ENCODE measurements at regions not wholly inside any gene's neighbourhood (a gene's known extent, or its start where the extent isn't known, plus 50 kb on each side); places are given as distances from the start of the nearest gene placed in this dataset.
"Not testable (repeated sequence)": the region's sequence is repeated elsewhere in the genome, so short reads cannot be mapped to it uniquely, and the experiment has no call there.

GRCh38 chr2:87262184-87262702 lies 240.6 kb upstream of the PLGLB1 start:
- DNase-seq (ENCODE audit: low read depth in 4 of 4, low spot score in 1 of 4) = not testable (repeated sequence)

- DNase-seq (ENCODE audit: low read depth in 4 of 4, low spot score in 1 of 4) = not testable (repeated sequence)
Measured at GRCh38 chr2:87263868-87264518, 242.3 kb upstream of the PLGLB1 start.

- not testable (repeated sequence) for DNase-seq (ENCODE audit: low read depth in 4 of 4, low spot score in 1 of 4)
Measured at GRCh38 chr2:87275192-87275591, 253.5 kb upstream of the PLGLB1 start.

GRCh38 chr2:87275974-87276629 lies 254.5 kb upstream of the PLGLB1 start:
- not testable (repeated sequence) for DNase-seq (ENCODE audit: low read depth in 4 of 4, low spot score in 1 of 4)

- not testable (repeated sequence) for DNase-seq (ENCODE audit: low read depth in 4 of 4, low spot score in 1 of 4)
Measured at GRCh38 chr2:87276673-87277072, 255.0 kb upstream of the PLGLB1 start.

GRCh38 chr2:87277734-87278133 lies 256.1 kb upstream of the PLGLB1 start:
- DNase-seq (ENCODE audit: low read depth in 4 of 4, low spot score in 1 of 4) = not testable (repeated sequence)

GRCh38 chr2:87280596-87281355 lies 259.1 kb upstream of the PLGLB1 start:
- DNase-seq (ENCODE audit: low read depth in 4 of 4, low spot score in 1 of 4) = not testable (repeated sequence)

GRCh38 chr2:87283735-87284470 lies 262.3 kb upstream of the PLGLB1 start:
- DNase-seq (ENCODE audit: low read depth in 4 of 4, low spot score in 1 of 4) = not testable (repeated sequence)

GRCh38 chr2:87284471-87284772 lies 262.8 kb upstream of the PLGLB1 start:
- not testable (repeated sequence) for DNase-seq (ENCODE audit: low read depth in 4 of 4, low spot score in 1 of 4)

- not testable (repeated sequence) for DNase-seq (ENCODE audit: low read depth in 4 of 4, low spot score in 1 of 4)
Measured at GRCh38 chr2:87285139-87285538, 263.5 kb upstream of the PLGLB1 start.

GRCh38 chr2:87290566-87291307 lies 269.1 kb upstream of the PLGLB1 start:
- DNase-seq (ENCODE audit: low read depth in 4 of 4, low spot score in 1 of 4) = not testable (repeated sequence)

GRCh38 chr2:87291400-87292200 lies 270.0 kb upstream of the PLGLB1 start:
- DNase-seq (ENCODE audit: low read depth in 4 of 4, low spot score in 1 of 4) = not testable (repeated sequence)

- DNase-seq (ENCODE audit: low read depth in 4 of 4, low spot score in 1 of 4) = not testable (repeated sequence)
Measured at GRCh38 chr2:87293931-87294594, 272.4 kb upstream of the PLGLB1 start.

- not testable (repeated sequence) for DNase-seq (ENCODE audit: low read depth in 4 of 4, low spot score in 1 of 4)
Measured at GRCh38 chr2:87295135-87295534, 273.5 kb upstream of the PLGLB1 start.

- DNase-seq (ENCODE audit: low read depth in 4 of 4, low spot score in 1 of 4) = not testable (repeated sequence)
Measured at GRCh38 chr2:87301349-87301748, 279.7 kb upstream of the PLGLB1 start.

- DNase-seq (ENCODE audit: low read depth in 4 of 4, low spot score in 1 of 4) = not testable (repeated sequence)
Measured at GRCh38 chr2:87301871-87302270, 280.2 kb upstream of the PLGLB1 start.

- not testable (repeated sequence) for DNase-seq (ENCODE audit: low read depth in 4 of 4, low spot score in 1 of 4)
Measured at GRCh38 chr2:87308621-87309020, 287.0 kb upstream of the PLGLB1 start.

GRCh38 chr2:87309785-87310184 lies 288.1 kb upstream of the PLGLB1 start:
- DNase-seq (ENCODE audit: low read depth in 4 of 4, low spot score in 1 of 4) = not testable (repeated sequence)

- DNase-seq (ENCODE audit: low read depth in 4 of 4, low spot score in 1 of 4) = not testable (repeated sequence)
Measured at GRCh38 chr2:87311896-87312441, 290.3 kb upstream of the PLGLB1 start.

Data from stimulated activated CD4-positive, alpha-beta T cell treated with anti-CD3 and anti-CD28 coated beads, Interleukin-1b, Interleukin-23, amount 100 ng/mL, for 24 hours (primary cell).